ENCODE measurements at regions not wholly inside any gene's neighbourhood (a gene's known extent, or its start where the extent isn't known, plus 50 kb on each side); places are given as distances from the start of the nearest gene placed in this dataset.

- TF ChIP-seq POLR2A (IDR thresholded peaks at IDR 0.05) (no peak), CTCF (IDR thresholded peaks at IDR 0.05 in 4 of 5, conservative IDR thresholded peaks at IDR 0.05 in 1 of 5) (no peak)
These were observed 82.0 kb downstream of the CTAGE1 start for GRCh38 chr18:22335731-22336198.
